ENCODE measurements at regions not wholly inside any gene's neighbourhood (a gene's known extent, or its start where the extent isn't known, plus 50 kb on each side); places are given as distances from the start of the nearest gene placed in this dataset.
"Not testable (repeated sequence)": the region's sequence is repeated elsewhere in the genome, so short reads cannot be mapped to it uniquely, and the experiment has no call there.

- H3K9me3 Mint-ChIP-seq (ENCODE audit: low read depth); H3K4me1 Mint-ChIP-seq (ENCODE audit: low read depth); H3K27ac Mint-ChIP-seq; H3K36me3 Mint-ChIP-seq; H3K27me3 Mint-ChIP-seq; H3K4me3 Mint-ChIP-seq: not testable (repeated sequence)
Observed at GRCh38 chr9:38324213-38324612, 68.3 kb upstream of the ALDH1B1 start.

DNA sequence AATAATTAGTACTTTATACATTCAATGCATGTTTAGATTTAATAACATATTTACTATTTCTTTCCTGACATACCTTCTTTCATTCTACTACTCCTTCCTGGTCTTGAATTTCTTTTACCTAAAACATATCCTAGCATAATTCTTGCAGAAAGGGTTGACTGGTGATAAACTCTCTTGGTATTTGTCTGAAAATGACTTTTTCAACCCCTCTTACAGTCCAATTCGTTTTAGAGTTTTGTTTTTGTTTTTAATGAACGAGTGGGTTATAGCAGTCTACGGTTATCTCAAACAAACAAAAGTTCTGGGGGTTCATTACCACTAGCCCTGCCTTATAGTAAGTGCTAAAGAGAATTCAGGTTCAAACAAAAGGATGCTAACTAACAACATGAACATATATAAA, 69.6 kb upstream of the ALDH1B1 start:
- H3K36me3 Mint-ChIP-seq = peaks cover 3% of the 10 kb centered on the region
- no peak overlapping the region for H3K4me3 Mint-ChIP-seq
- H3K27ac Mint-ChIP-seq = no peak overlapping the region
- no peaks in the 10 kb centered on the region for H3K4me1 Mint-ChIP-seq (ENCODE audit: low read depth)
- no peaks in the 10 kb centered on the region for H3K9me3 Mint-ChIP-seq (ENCODE audit: low read depth)
- H3K27me3 Mint-ChIP-seq = peaks cover 2% of the 10 kb centered on the region

DNA sequence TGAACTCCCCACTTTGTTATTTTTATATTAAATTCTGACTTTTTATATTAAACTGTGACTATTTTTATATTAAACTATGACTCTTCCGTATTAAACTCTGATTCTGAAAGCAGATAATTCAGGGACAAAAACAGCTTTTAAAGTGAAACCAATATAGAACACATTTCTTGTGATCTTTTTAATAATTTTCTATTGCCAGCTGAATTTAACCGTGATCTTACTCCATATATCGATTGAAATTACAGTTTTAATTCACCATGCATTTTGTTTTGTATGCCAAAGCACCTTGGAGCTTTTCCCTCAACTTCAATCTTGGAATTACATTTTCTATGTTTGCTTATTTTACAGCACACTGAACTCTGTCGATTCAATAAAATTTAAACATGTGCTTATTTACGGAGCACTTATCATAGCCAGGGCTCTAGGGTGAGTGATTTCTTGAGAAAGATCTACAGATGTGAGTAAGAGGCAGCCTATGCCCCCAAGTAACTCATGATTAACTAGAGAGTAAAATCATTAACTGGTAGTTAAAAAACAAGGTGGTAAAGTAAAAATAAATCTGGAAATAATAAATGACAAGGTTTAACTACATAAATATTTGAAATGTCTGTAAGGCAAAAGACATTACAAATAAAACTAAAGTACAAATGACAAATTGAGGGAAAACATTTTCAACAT, 72.9 kb upstream of the ALDH1B1 start:
- Mint-ChIP-seq H3K36me3 (peaks cover 3% of the 10 kb centered on the region), H3K4me1 (ENCODE audit: low read depth) (no peaks in the 10 kb centered on the region), H3K9me3 (ENCODE audit: low read depth) (no peaks in the 10 kb centered on the region), H3K27me3 (peaks cover 2% of the 10 kb centered on the region), H3K27ac (no peak overlapping the region), H3K4me3 (no peak overlapping the region)

- H3K36me3 Mint-ChIP-seq = peaks cover 3% of the 10 kb centered on the region
- no peak overlapping the region for H3K27ac Mint-ChIP-seq
- peaks cover 2% of the 10 kb centered on the region for H3K27me3 Mint-ChIP-seq
- H3K4me3 Mint-ChIP-seq = no peak overlapping the region
- H3K4me1 Mint-ChIP-seq (ENCODE audit: low read depth) = no peaks in the 10 kb centered on the region
- H3K9me3 Mint-ChIP-seq (ENCODE audit: low read depth) = no peaks in the 10 kb centered on the region
Observed at GRCh38 chr9:38318759-38319495, 73.6 kb upstream of the ALDH1B1 start.

- no peak overlapping the region for H3K4me3 Mint-ChIP-seq
- no peak overlapping the region for H3K27ac Mint-ChIP-seq
- H3K9me3 Mint-ChIP-seq (ENCODE audit: low read depth) = no peaks in the 10 kb centered on the region
- peaks cover 5% of the 10 kb centered on the region for H3K27me3 Mint-ChIP-seq
- no peaks in the 10 kb centered on the region for H3K4me1 Mint-ChIP-seq (ENCODE audit: low read depth)
- H3K36me3 Mint-ChIP-seq = no peaks in the 10 kb centered on the region
Observed at GRCh38 chr9:38316166-38316780, 76.2 kb upstream of the ALDH1B1 start.

DNA sequence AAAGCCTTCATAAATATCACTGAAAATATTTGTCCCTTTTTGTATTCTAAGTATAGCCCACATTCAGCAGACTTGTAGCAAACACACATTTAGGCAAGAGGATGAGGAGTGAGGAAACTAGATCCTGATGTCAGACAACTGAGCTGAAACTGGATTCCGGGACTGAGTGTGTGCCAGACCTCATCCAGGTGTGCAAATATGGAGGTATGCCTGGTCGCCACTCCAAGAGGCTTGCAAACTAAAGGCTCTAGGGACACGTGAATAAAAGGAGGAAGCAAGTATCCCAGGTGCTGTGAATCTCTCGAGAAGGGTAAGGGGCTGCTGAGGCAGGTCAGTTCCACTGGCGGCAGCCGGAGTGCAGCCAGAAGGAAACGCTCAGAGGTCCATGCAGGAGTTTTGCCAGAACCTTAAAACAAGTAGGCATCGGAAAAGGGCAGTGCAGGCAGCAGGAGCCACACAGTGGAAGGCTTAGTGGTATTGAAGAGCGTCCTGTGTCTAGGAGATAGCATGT, 77.4 kb upstream of the ALDH1B1 start:
- H3K9me3 Mint-ChIP-seq (ENCODE audit: low read depth) = no peaks in the 10 kb centered on the region
- no peaks in the 10 kb centered on the region for H3K4me1 Mint-ChIP-seq (ENCODE audit: low read depth)
- no peak overlapping the region for H3K4me3 Mint-ChIP-seq
- H3K36me3 Mint-ChIP-seq = no peaks in the 10 kb centered on the region
- H3K27me3 Mint-ChIP-seq = peaks cover 6% of the 10 kb centered on the region
- H3K27ac Mint-ChIP-seq = no peak overlapping the region

DNA sequence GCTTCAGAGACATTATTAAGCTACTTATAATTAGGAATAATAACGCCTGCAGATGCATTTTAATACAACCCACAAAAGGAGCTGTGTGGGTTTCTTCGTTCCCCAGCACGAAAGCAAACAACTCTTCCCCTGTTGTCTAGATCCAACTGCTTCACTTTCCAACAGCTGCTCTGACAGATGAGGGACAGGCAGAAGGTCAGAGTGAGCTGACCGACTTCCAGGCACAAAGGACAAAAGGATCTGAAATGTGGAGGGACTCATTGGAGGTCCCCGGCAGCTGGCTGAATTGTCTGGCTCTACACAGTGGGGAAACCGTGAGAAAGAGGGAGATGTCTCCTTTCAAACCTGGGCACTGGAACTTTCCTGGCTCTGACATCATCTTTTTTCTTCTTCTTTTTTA, 79.1 kb upstream of the ALDH1B1 start:
- Mint-ChIP-seq H3K4me3 (no peak overlapping the region), H3K27me3 (peaks cover 4% of the 10 kb centered on the region), H3K36me3 (no peaks in the 10 kb centered on the region), H3K27ac (no peak overlapping the region), H3K9me3 (ENCODE audit: low read depth) (no peaks in the 10 kb centered on the region), H3K4me1 (ENCODE audit: low read depth) (no peaks in the 10 kb centered on the region)

GRCh38 chr9:38312406-38312805, 80.1 kb upstream of the ALDH1B1 start:
- H3K27ac Mint-ChIP-seq = no peak overlapping the region
- no peak overlapping the region for H3K4me3 Mint-ChIP-seq
- no peaks in the 10 kb centered on the region for H3K36me3 Mint-ChIP-seq
- no peaks in the 10 kb centered on the region for H3K9me3 Mint-ChIP-seq (ENCODE audit: low read depth)
- peaks cover 4% of the 10 kb centered on the region for H3K27me3 Mint-ChIP-seq
- no peaks in the 10 kb centered on the region for H3K4me1 Mint-ChIP-seq (ENCODE audit: low read depth)

GRCh38 chr9:38311382-38312270, 80.9 kb upstream of the ALDH1B1 start:
- H3K27ac Mint-ChIP-seq = no peak overlapping the region
- H3K4me3 Mint-ChIP-seq = no peak overlapping the region
- H3K9me3 Mint-ChIP-seq (ENCODE audit: low read depth) = no peaks in the 10 kb centered on the region
- no peaks in the 10 kb centered on the region for H3K36me3 Mint-ChIP-seq
- peaks cover 4% of the 10 kb centered on the region for H3K27me3 Mint-ChIP-seq
- no peaks in the 10 kb centered on the region for H3K4me1 Mint-ChIP-seq (ENCODE audit: low read depth)

DNA sequence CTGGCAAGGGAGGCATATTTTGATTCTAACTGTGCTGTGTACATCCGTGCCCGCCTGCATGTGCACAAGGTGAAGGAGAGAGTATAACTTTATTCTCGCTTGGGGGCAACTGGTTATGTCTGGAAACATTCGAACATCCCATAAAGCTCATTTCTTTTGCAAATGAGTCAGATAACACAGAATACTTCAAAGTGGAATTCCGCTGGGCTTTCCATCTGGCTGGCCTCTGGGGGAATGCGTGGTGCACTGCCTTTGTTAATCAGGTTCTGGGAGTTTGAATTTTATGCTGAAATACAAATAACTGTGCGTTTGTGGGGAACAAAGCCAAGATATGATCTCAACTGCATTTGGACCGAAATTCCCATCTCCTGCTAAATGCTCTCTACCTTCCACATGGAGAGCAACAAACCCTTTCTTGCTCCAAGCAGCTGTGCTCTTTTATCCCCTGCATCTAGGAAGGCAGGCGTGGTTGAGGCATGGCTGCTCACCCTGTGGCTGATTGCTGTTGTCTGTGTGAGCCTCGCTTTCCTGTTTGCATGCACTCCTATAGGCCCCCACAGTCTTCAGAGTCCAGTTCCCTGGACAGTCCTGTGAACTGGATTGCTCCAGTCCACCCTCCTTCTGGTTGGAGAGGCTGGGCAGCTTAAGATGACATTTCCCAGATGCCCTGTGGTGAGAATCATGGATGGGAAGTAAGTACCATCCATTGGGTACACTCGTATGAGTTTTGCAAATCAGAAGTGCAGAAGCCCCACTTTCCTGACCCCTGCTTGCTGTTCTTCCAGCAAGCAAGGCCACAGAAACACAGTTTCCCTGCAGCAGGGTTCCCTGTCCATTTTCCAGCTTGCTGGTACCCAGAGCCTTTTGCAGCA, 82.9 kb upstream of the ALDH1B1 start:
- H3K27ac Mint-ChIP-seq = no peak overlapping the region
- H3K9me3 Mint-ChIP-seq (ENCODE audit: low read depth) = no peaks in the 10 kb centered on the region
- no peak overlapping the region for H3K4me3 Mint-ChIP-seq
- no peaks in the 10 kb centered on the region for H3K4me1 Mint-ChIP-seq (ENCODE audit: low read depth)
- no peaks in the 10 kb centered on the region for H3K36me3 Mint-ChIP-seq
- peaks cover 4% of the 10 kb centered on the region for H3K27me3 Mint-ChIP-seq

DNA sequence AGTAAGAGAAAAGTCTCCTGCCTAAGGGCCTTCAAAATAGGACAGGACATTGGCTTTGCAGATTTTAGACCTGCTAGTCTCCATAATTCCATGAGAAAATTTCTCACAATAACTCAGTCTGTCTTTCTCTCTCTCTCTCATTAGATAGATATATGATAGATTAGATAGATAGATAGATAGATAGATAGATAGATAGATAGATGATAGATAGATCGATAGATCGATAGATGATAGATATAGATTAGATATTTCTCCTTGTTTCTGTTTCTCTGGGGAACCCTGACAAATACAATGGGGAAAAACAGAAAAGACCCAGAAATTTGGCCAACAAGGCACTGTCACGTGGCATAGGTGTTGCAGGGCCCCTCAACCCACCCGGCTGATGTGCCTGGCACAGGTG, 84.4 kb upstream of the ALDH1B1 start:
- Mint-ChIP-seq H3K36me3 (no peaks in the 10 kb centered on the region), H3K4me1 (ENCODE audit: low read depth) (no peaks in the 10 kb centered on the region), H3K27ac (no peak overlapping the region), H3K4me3 (no peak overlapping the region), H3K27me3 (peaks cover 3% of the 10 kb centered on the region), H3K9me3 (ENCODE audit: low read depth) (no peaks in the 10 kb centered on the region)

DNA sequence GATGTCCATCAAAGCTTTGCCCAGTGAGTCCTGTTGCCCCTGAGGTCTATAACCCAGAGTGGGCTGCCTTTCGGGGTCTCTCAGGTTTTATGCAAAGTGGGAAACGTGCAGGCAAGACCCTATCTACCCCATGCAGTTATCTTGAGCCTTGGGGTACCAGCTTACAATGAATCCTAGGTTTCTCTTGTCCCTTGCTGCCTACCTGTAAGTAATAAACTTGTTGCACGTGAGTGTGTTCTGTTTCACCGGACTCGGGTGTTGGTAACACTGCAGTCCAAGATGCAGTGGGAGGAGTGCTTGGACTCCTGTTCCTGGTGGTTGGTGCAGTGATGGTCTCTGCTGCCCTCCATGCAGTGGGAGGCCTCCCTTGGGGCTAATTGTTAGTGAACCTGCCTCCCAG, 85.6 kb upstream of the ALDH1B1 start:
- Mint-ChIP-seq H3K27ac (no peak overlapping the region), H3K36me3 (no peaks in the 10 kb centered on the region), H3K4me1 (ENCODE audit: low read depth) (no peaks in the 10 kb centered on the region)

DNA sequence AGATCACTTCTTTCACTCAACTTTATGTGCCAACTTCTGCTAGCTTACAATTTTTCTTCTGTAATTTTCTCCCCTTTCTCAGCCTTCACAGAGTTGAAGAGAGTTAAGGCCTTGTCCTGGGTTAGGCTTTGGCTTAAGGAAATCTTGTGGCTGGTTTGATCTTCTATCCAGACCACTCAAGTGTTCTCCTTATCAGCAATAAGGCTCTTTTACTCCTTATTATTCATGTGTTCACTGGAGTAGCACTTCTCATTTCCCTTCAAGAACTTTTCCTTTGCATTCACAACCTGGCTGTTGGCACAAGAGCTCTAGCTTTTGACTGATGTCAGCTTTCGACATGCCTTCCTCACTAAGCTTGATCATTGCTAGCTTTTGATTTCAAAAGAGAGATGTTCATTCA, 86.9 kb upstream of the ALDH1B1 start:
- H3K36me3 Mint-ChIP-seq = no peaks in the 10 kb centered on the region
- no peak overlapping the region for H3K27ac Mint-ChIP-seq
- no peak overlapping the region for H3K4me3 Mint-ChIP-seq
- no peaks in the 10 kb centered on the region for H3K9me3 Mint-ChIP-seq (ENCODE audit: low read depth)
- H3K4me1 Mint-ChIP-seq (ENCODE audit: low read depth) = no peaks in the 10 kb centered on the region
- H3K27me3 Mint-ChIP-seq = no peaks in the 10 kb centered on the region

More for the DNA sequence above, 85.6 kb upstream of the ALDH1B1 start:
- no peak overlapping the region for H3K4me3 Mint-ChIP-seq
- H3K9me3 Mint-ChIP-seq (ENCODE audit: low read depth) = no peaks in the 10 kb centered on the region
- H3K27me3 Mint-ChIP-seq = peaks cover 1% of the 10 kb centered on the region
